Adrenal gland (tissue), 9 donors: ENCODE measurements at regions not wholly inside any gene's neighbourhood (a gene's known extent, or its start where the extent isn't known, plus 50 kb on each side); places are given as distances from the start of the nearest gene placed in this dataset.

Experiments used
- DNase-seq, 7 donors: peaks; one replicate each; pipeline ENCODE4 v3.0.0-alpha.2; 2019 to 2020
- H3K27ac ChIP-seq, 5 donors: fragments of 200-600 bp; sonication (generic) in 4 of 5; 1 replicate in 3 of 5; 2 replicates in 2 of 5; pipeline versions ENCODE4 v1.5.1 to v1.8.0; 2016 to 2020; ENCODE audit warnings: mild to moderate bottlenecking in 1 of 5
- H3K27me3 ChIP-seq: fragments of 200-600 bp; 2 replicates; pipeline ENCODE4 v1.8.0; 2021
- H3K36me3 ChIP-seq, 2 donors: fragments of 200-600 bp; replicated peaks in 1 of 2; 1 replicate in 1 of 2; 2 replicates in 1 of 2; pipeline versions ENCODE4 v1.5.1 to v1.8.0; 2018 to 2022
- H3K4me1 ChIP-seq, 2 donors: fragments of 200-600 bp; replicated peaks in 1 of 2; 1 replicate in 1 of 2; 2 replicates in 1 of 2; pipeline versions ENCODE4 v1.5.1 to v1.8.0; 2018 to 2021
- H3K4me3 ChIP-seq, 4 donors: fragments of 200-600 bp; sonication (generic) in 3 of 4; one replicate each; pipeline ENCODE4 v1.5.1; 2016 to 2018
- H3K9me3 ChIP-seq, 3 donors: fragments of 200-600 bp; sonication (generic) in 1 of 3; replicated peaks in 1 of 3; 1 replicate in 2 of 3; 2 replicates in 1 of 3; pipeline versions ENCODE4 v1.5.1 to v1.8.0; 2016 to 2021
- POLR2A ChIP-seq, 2 donors: fragments of 450-650 bp; IDR thresholded peaks; one replicate each; pipeline ENCODE4 v1.6.1; 2017; ENCODE audit warnings: antibody characterized with exemption in 2 of 2, mild to moderate bottlenecking in 2 of 2, moderate library complexity in 1 of 2
- WGBS, 4 donors: extraction: QIAGEN DNeasy Blood & Tissue Kit in 2 of 4; methylation state at CpG; one replicate each; pipeline versions ENCODE4 v1.1.5 to v1.1.7; 2013 to 2017; 5-methylcytosine and 5-hydroxymethylcytosine counted together
- intact Hi-C, 2 donors: fragments of 100-400 bp; cut with DNase I; formaldehyde crosslinking; loops; one replicate each; pipeline versions ENCODE4 v1.14.1 to v1.15.0; 2022 to 2023
- TF ChIP-seq, protein P1 (sequence below), 6 experiments: fragments of 450-650 bp in 4 of 6; fragments of 200-600 bp in 2 of 6; sonication (generic) in 1 of 6; IDR thresholded peaks; 1 replicate in 5 of 6; 2 replicates in 1 of 6; pipeline versions ENCODE4 v1.5.1 to v1.8.0; 2016 to 2021; ENCODE audit warnings: antibody characterized with exemption in 6 of 6, mild to moderate bottlenecking in 2 of 6, moderate library complexity in 1 of 6
- donor health status: healthy with polysubstance abuse.
- donor health status: Bipolar disorder and iron deficiency.
- donor health status: DM: yes; HTN: yes; CAD: no.
- donor health status: DM: no; HTN: no; CAD: no.
- donor health status: DM: no; HTN: no; CAD: no.

DNA sequence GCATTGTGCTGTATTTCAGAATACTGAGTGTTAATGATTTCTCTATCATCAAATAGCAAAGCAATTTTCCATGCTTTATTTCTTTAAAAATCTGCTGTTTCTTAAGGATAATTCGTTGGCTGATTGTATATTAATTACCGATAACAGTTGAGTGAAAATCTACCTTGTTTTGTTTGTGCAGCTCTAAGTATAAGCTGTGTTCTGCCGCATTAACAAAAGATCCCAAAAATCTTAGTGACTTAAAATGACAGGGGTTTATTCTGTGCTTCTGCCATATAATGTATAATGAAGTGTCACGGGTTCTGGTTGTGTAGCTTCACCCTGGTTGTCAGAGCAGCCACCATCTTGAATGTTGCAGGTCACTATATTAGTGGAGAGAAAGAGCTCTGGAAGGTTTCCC, 196.1 kb downstream of the ACTR3 start:
- intact Hi-C loops = no loop called here
- no peak for TF ChIP-seq POLR2A (IDR thresholded peaks at IDR 0.05)
- TF ChIP-seq, protein P1, sequence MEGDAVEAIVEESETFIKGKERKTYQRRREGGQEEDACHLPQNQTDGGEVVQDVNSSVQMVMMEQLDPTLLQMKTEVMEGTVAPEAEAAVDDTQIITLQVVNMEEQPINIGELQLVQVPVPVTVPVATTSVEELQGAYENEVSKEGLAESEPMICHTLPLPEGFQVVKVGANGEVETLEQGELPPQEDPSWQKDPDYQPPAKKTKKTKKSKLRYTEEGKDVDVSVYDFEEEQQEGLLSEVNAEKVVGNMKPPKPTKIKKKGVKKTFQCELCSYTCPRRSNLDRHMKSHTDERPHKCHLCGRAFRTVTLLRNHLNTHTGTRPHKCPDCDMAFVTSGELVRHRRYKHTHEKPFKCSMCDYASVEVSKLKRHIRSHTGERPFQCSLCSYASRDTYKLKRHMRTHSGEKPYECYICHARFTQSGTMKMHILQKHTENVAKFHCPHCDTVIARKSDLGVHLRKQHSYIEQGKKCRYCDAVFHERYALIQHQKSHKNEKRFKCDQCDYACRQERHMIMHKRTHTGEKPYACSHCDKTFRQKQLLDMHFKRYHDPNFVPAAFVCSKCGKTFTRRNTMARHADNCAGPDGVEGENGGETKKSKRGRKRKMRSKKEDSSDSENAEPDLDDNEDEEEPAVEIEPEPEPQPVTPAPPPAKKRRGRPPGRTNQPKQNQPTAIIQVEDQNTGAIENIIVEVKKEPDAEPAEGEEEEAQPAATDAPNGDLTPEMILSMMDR (IDR thresholded peaks at IDR 0.05) = no peak
- WGBS, 4 donors = 87 to 95% (median 92%) methylated on average over 4 of the region's 4 CpGs
- DNase-seq = no peak
- H3K4me1 ChIP-seq = peaks cover 4 to 8% of the 10 kb centered on the region in 2 donors
- no peak overlapping the region for H3K27ac ChIP-seq
- no peaks in the 10 kb centered on the region for H3K27me3 ChIP-seq
- H3K9me3 ChIP-seq = no peaks in the 10 kb centered on the region
- H3K36me3 ChIP-seq = no peaks in the 10 kb centered on the region
- no peak overlapping the region for H3K4me3 ChIP-seq

DNA sequence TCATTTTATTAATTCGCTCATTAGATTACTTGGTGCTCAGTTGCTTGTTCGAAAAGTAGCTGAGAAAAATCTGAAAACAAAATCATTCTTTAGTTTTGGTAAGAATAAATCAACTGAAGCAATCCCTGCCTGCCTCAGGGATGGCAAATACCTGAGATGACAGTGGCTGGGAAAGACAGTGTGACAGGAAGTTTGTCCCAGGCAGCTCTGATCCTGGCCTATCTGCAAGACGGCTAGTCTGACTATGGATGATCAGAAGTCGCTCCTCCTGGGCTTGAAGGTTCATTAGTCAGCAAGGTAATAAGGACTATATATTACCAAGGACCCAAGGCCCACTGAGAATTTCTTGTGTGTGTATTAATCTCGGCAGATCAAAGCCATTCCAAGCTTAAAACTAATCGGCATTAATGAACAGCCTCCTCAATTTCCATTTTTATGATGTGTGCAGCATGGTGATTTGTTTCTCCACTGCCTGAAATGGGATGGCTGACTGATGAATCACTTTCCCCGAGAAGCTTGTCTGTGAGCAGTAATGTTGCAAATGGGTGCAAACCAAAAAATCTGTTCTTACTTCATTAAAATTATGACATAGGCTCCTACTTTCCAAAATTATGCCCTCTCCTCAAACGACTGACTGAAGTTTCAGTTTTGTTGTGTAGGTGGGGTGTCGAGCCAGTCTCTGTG, 199.9 kb downstream of the ACTR3 start:
- Histone ChIP-seq H3K27ac (no peak overlapping the region), H3K36me3 (no peaks in the 10 kb centered on the region), H3K4me1 (no peaks in the 10 kb centered on the region), H3K27me3 (no peaks in the 10 kb centered on the region), H3K4me3 (no peak overlapping the region), H3K9me3 (no peaks in the 10 kb centered on the region)
- 74 to 86% (median 81%) methylated on average over 9 of the region's 9 CpGs for WGBS, 4 donors
- TF ChIP-seq, protein P1 (IDR thresholded peaks at IDR 0.05) = no peak
- TF ChIP-seq POLR2A (IDR thresholded peaks at IDR 0.05) = no peak
- intact Hi-C loops = no loop called here
- no peak for DNase-seq

DNA sequence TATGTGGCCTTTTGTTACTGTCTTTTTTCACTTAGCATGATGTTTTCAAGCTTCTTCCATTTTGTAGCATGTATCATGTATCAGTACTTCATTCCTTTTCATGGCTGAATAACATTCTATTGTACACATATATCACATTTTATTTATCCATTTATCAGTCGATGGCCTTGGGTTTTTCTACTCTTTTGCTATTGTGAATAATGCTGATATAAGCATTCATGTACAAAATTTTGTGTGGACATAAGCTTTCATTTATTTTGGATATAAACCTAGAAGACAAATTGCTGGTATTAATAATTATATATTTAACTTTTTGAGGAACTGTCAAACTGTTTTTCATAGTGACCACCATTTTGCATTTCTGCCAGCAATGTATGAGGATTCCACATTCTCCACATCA, 201.1 kb downstream of the ACTR3 start:
- Histone ChIP-seq H3K36me3 (no peaks in the 10 kb centered on the region), H3K4me1 (no peaks in the 10 kb centered on the region), H3K4me3 (no peak overlapping the region), H3K9me3 (peaks cover 0 to 8% (median 0%) of the 10 kb centered on the region in 3 donors), H3K27ac (no peak overlapping the region), H3K27me3 (no peaks in the 10 kb centered on the region)
- no peak for TF ChIP-seq POLR2A (IDR thresholded peaks at IDR 0.05)
- TF ChIP-seq, protein P1 (IDR thresholded peaks at IDR 0.05) = no peak
- whole genome bisulfite sequencing, 4 donors = 87 to 96% (median 92%) methylated on average over 1 of the region's 1 CpG
- no peak for DNase-seq
- intact Hi-C loops = no loop called here

DNA sequence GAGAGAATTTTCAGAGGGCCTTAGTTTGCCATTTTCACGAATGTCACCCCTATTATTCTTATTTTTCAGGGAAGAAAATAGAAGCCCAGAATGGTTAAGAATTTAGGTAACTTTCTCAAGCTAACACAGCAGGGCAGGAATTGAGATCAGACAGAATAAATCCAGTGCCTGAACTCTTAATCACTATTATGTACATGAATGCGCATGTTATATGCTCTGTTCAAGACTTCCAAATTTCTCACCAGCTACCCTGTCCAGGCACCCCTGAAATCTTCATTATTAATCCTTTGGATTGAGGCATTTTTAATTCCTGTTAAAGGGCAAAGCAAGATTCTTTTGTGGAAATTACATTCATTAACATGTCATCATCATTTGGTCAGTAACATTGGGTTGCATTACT, 218.4 kb downstream of the ACTR3 start:
- Histone ChIP-seq H3K27me3 (no peaks in the 10 kb centered on the region), H3K4me3 (no peak overlapping the region), H3K4me1 (no peaks in the 10 kb centered on the region), H3K36me3 (no peaks in the 10 kb centered on the region), H3K27ac (no peak overlapping the region), H3K9me3 (peaks cover 0 to 17% (median 0%) of the 10 kb centered on the region in 3 donors)
- WGBS, 4 donors = 74 to 91% (median 88%) methylated on average over 2 of the region's 2 CpGs
- intact Hi-C loops = no loop called here
- TF ChIP-seq, protein P1 (IDR thresholded peaks at IDR 0.05) = no peak
- no peak for TF ChIP-seq POLR2A (IDR thresholded peaks at IDR 0.05)
- DNase-seq = no peak
